ENCODE measurements at regions not wholly inside any gene's neighbourhood (a gene's known extent, or its start where the extent isn't known, plus 50 kb on each side); places are given as distances from the start of the nearest gene placed in this dataset.

GRCh38 chr1:57799490-57800115 is 375.7 kb upstream of the DAB1 start:
- H3K4me3 ChIP-seq (ENCODE audit: low read depth, low read length), result no peak overlapping the region
- DNase-seq (ENCODE audit: low read depth), result no peak
- TF ChIP-seq CTCF (conservative IDR thresholded peaks at IDR 0.05; ENCODE audit: low read depth, low read length), result no peak

- no peak for DNase-seq (ENCODE audit: low read depth)
- no peak for TF ChIP-seq CTCF (conservative IDR thresholded peaks at IDR 0.05; ENCODE audit: low read depth, low read length)
- no peak overlapping the region for H3K4me3 ChIP-seq (ENCODE audit: low read depth, low read length)
Observed at GRCh38 chr1:57798543-57798942, 374.7 kb upstream of the DAB1 start.

- DNase-seq (ENCODE audit: low read depth), result no peak
- no peak overlapping the region for H3K4me3 ChIP-seq (ENCODE audit: low read depth, low read length)
- no peak for TF ChIP-seq CTCF (conservative IDR thresholded peaks at IDR 0.05; ENCODE audit: low read depth, low read length)
Observed at GRCh38 chr1:57797084-57797483, 373.2 kb upstream of the DAB1 start.

GRCh38 chr1:57796616-57797015 is 372.8 kb upstream of the DAB1 start:
- H3K4me3 ChIP-seq (ENCODE audit: low read depth, low read length), result no peak overlapping the region
- peak; percentile 56 for DNase-seq (ENCODE audit: low read depth)
- no peak for TF ChIP-seq CTCF (conservative IDR thresholded peaks at IDR 0.05; ENCODE audit: low read depth, low read length)

GRCh38 chr1:57795886-57796285 is 372.0 kb upstream of the DAB1 start:
- DNase-seq (ENCODE audit: low read depth), result no peak
- no peak for TF ChIP-seq CTCF (conservative IDR thresholded peaks at IDR 0.05; ENCODE audit: low read depth, low read length)
- no peak overlapping the region for H3K4me3 ChIP-seq (ENCODE audit: low read depth, low read length)

- TF ChIP-seq CTCF (conservative IDR thresholded peaks at IDR 0.05; ENCODE audit: low read depth, low read length), result no peak
- H3K4me3 ChIP-seq (ENCODE audit: low read depth, low read length), result no peak overlapping the region
- no peak for DNase-seq (ENCODE audit: low read depth)
Observed at GRCh38 chr1:57794078-57794477, 370.2 kb upstream of the DAB1 start.

GRCh38 chr1:57791497-57791896 is 367.6 kb upstream of the DAB1 start:
- no peak for DNase-seq (ENCODE audit: low read depth)
- H3K4me3 ChIP-seq (ENCODE audit: low read depth, low read length), result no peak overlapping the region
- no peak for TF ChIP-seq CTCF (conservative IDR thresholded peaks at IDR 0.05; ENCODE audit: low read depth, low read length)
